Mucosa of descending colon (tissue), 3 donors: ENCODE measurements at regions not wholly inside any gene's neighbourhood (a gene's known extent, or its start where the extent isn't known, plus 50 kb on each side); places are given as distances from the start of the nearest gene placed in this dataset.

Experiments used
- ATAC-seq: fragments of 200-7000 bp; cut with Tn5 transposase; one replicate; pipeline ENCODE4 v1.9.1; 2020; ENCODE audit warnings: mild to moderate bottlenecking, moderate library complexity
- DNase-seq, 3 donors: peaks; one replicate each; pipeline ENCODE4 v3.0.0-alpha.2; 2020
- H3K36me3 ChIP-seq: fragments of 200-600 bp; one replicate; pipeline ENCODE4 v1.8.0; 2021; ENCODE audit warnings: low read depth, mild to moderate bottlenecking
- H3K4me1 ChIP-seq: fragments of 200-600 bp; one replicate; pipeline ENCODE4 v1.8.0; 2021; ENCODE audit warnings: low read depth, mild to moderate bottlenecking
- H3K4me3 ChIP-seq: fragments of 200-600 bp; one replicate; pipeline ENCODE4 v1.8.0; 2021; ENCODE audit warnings: mild to moderate bottlenecking
- H3K9me3 ChIP-seq: fragments of 200-600 bp; one replicate; pipeline ENCODE4 v1.8.0; 2021; ENCODE audit warnings: mild to moderate bottlenecking
- CTCF ChIP-seq: fragments of 200-600 bp; IDR thresholded peaks from one replicate; pipeline ENCODE4 v1.8.0; 2022; ENCODE audit warnings: antibody characterized with exemption, mild to moderate bottlenecking
- intact Hi-C, 2 donors: fragments of 100-400 bp; cut with DNase I in 1 of 2; cut with micrococcal nuclease in 1 of 2; formaldehyde crosslinking; loops; one replicate each; pipeline versions ENCODE4 v1.11.0 to v1.11.1; 2022; cut with DNase I, micrococcal nuclease
- donor health status: DM: no; HTN: no; CAD: no; lungs with moderate emphysema.
- donor health status: DM: no; HTN: no; CAD: no.
- donor health status: DM: no; HTN: yes; CAD: no.

GRCh38 chr13:80235967-80236302 lies 105.0 kb downstream of the SPRY2 start:
- DNase-seq (no peak), ATAC-seq (no peak)
- no peaks in the 10 kb centered on the region for H3K4me1 ChIP-seq
- intact Hi-C loops = no loop called here
- no peak for TF ChIP-seq CTCF
- no peaks in the 10 kb centered on the region for H3K9me3 ChIP-seq
- no peaks in the 10 kb centered on the region for H3K36me3 ChIP-seq
- no peak overlapping the region for H3K4me3 ChIP-seq

GRCh38 chr13:80235166-80235966 lies 105.6 kb downstream of the SPRY2 start:
- ATAC-seq (peak; percentile 88), DNase-seq (peak in 1 of 3 donors; percentile 35)
- no peak overlapping the region for H3K4me3 ChIP-seq
- intact Hi-C loops = no loop called here
- H3K36me3 ChIP-seq = no peaks in the 10 kb centered on the region
- no peak for TF ChIP-seq CTCF
- H3K9me3 ChIP-seq = no peaks in the 10 kb centered on the region
- H3K4me1 ChIP-seq = no peaks in the 10 kb centered on the region

- no peak for DNase-seq
- H3K36me3 ChIP-seq = no peaks in the 10 kb centered on the region
Observed at GRCh38 chr13:80227645-80228044, 113.3 kb downstream of the SPRY2 start.

GRCh38 chr13:80226645-80227044 lies 114.3 kb downstream of the SPRY2 start:
- no peaks in the 10 kb centered on the region for H3K4me1 ChIP-seq
- no peaks in the 10 kb centered on the region for H3K9me3 ChIP-seq
- no peaks in the 10 kb centered on the region for H3K36me3 ChIP-seq
- H3K4me3 ChIP-seq = no peak overlapping the region
- no peak for TF ChIP-seq CTCF
- ATAC-seq = no peak
- no peak for DNase-seq
- intact Hi-C loops = no loop called here

More at GRCh38 chr13:80227645-80228044, 113.3 kb downstream of the SPRY2 start:
- ATAC-seq = no peak
- Histone ChIP-seq H3K9me3 (no peaks in the 10 kb centered on the region), H3K4me3 (no peak overlapping the region), H3K4me1 (no peaks in the 10 kb centered on the region)
- intact Hi-C loops = no loop called here
- no peak for TF ChIP-seq CTCF

GRCh38 chr13:80224468-80224867 lies 116.5 kb downstream of the SPRY2 start:
- no peak for DNase-seq
- Histone ChIP-seq H3K4me3 (no peak overlapping the region), H3K36me3 (no peaks in the 10 kb centered on the region), H3K9me3 (no peaks in the 10 kb centered on the region), H3K4me1 (no peaks in the 10 kb centered on the region)
- intact Hi-C loops = no loop called here
- no peak for ATAC-seq
- no peak for TF ChIP-seq CTCF
